NOMO-1 (cell line): ENCODE measurements at regions not wholly inside any gene's neighbourhood (a gene's known extent, or its start where the extent isn't known, plus 50 kb on each side); places are given as distances from the start of the nearest gene placed in this dataset.

ENCODE experiments used
- DNase-seq, 2 experiments: peaks; one replicate each; lab custom pipeline; 2025; ENCODE audit not compliant: unreplicated experiment in 2 of 2; lab: John Stamatoyannopoulos, UW

GRCh38 chr17:5854871-5855554, 215.2 kb upstream of the WSCD1 start:
- no peak for DNase-seq

DNA sequence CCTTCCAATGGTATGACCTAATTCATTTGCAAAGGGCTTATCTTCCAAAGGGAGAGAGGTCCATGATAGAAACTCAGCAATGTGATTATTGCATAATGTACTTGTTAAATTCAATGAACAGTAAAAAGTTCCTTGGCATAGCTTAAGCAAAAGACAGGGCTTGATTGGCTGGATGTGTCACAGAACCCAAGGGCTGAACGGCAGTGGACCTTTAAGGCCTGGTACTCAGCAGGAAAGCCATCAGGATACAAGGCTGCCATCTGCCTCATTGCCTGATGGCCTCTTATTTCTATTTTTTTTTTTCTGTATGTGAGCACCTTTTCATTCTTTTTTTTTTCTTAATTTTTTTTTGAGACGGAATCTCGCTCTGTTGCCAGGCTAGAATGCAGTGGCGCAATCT, 208.9 kb upstream of the WSCD1 start:
- DNase-seq, result no peak

DNA sequence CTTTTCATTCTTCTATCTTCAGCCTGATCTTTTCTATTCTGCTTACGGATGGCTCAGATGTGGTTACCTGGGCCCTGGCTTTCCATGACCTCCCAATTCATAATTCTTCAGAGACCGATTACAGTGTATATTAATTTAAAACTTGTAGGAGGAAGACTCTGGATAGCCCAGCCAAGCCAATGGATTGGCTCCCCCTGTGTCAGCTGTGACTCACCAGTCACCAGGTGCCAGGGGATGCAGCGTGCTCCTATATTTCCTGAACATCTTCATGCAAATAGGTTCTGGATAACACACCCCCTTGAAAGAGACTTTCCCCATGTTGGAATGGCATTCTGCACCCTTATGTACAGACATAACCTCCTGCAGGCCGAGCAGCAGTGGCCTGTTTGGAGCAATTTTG, 208.3 kb upstream of the WSCD1 start:
- no peak for DNase-seq

DNA sequence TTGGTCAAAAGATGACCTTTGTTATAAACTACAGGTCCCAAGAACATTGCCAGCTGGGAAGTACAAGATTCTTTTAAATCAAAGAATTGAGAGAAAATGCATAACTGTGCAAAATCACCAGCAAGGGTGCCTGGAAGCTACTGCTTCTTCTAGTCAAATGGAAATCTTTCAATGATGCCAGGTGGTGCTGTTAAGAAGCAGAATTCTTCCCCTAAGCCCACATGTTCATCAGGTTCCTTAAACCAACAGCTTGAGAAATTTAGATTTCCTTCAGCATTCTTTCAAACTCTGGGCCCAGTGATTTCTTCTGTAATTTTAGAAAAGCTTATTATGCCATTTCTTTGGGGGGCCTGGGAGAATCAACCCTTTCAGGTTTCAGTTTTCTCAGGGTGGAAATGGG, 207.8 kb upstream of the WSCD1 start:
- DNase-seq, result no peak

DNA sequence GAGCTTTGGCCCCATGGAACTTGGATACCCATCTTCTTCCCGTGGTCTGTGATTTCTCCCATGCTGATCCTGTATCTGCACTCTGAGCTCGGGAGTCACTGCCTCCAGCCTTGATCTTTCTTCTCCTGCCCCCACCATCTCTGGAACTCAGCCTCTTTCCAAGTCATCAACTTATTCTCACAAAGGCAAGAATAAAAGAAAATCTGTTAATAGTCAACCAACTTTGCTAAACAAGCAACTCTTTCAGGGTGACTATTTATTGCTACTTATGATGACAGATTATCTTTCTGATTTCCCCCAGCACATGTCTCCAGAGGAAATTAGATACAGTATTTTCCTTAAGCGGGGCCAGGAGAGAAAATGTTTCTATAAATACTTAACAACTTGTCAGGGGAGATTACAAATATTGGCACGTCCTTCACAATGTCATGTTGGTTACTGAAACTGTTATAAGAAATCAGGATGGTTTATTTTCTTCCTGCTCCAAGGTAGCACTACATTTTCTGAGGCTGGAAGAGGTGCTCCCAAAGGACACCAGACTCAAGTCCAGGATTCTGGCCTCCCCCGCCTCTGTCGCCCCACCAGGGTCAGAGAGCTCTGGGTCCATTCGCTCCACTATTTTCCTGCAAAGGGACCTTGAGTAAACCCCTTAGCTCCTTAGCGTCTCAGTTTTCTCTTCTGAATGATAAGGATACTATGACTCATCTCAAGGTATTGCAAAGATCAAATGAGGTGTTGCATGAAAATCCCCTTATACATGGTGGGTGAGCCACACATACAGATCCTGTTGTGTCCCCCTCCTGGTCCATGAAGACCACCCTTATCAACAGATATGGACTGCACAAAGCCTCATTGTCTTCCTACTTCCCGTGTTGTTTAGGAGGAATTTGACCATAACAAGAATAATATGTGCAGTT, 205.2 kb upstream of the WSCD1 start:
- no peak for DNase-seq

DNA sequence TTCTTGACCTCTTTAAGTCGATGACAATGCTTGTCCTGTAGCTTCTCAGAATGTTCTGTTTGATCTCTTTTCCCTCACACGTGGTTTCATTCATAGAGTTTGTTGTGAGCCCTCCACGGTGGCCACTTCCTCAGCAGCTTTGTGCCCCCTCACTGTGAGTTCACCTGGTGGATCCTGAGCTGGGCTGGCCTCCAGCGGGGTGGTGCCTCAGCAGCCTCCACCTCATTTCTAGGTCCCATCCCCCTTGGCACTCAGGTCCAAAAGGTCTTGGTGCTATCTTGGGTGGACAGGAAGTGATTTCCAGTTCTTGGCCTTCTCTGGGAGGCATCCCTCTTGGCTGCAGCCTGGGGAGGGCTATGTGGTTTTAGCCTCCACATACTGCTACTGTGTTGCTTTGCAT, 203.2 kb upstream of the WSCD1 start:
- no peak for DNase-seq

DNA sequence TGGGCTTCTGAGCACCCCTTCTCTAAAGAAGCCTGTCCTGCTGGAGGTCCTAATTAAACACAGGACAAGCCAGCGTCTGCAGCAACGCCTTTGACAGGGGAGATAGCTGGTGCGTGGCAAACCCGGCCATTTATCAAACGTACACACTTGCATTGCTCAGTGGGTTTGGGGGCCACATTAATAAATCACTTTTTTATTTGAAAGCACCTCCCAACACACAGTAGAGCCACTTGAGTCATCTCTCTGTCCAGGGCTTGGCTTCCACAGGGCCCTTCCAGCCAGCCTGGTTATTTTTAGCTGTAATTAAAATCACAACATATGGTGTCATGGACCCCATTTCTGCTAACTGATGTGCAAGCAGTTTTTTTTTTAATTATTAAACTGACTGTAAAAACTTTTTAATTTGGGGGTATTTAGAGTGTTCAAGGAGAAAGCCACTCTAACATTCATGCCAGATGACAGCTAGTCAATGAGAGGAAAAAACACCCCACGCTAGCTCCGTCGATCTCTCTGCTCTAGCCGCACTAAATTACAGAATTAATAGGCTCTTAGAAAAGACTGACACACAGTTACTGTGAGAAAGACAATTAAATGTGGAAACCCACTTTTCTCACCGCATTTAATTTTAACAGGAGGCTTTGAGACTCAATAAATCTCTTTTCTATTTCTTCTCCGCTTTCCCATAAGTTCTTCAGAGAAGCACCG, 201.0 kb upstream of the WSCD1 start:
- DNase-seq, result no peak

- DNase-seq, result no peak
Measured at GRCh38 chr17:5870231-5870953, 199.8 kb upstream of the WSCD1 start.

- no peak for DNase-seq
Measured at GRCh38 chr17:5871666-5872065, 198.5 kb upstream of the WSCD1 start.

DNA sequence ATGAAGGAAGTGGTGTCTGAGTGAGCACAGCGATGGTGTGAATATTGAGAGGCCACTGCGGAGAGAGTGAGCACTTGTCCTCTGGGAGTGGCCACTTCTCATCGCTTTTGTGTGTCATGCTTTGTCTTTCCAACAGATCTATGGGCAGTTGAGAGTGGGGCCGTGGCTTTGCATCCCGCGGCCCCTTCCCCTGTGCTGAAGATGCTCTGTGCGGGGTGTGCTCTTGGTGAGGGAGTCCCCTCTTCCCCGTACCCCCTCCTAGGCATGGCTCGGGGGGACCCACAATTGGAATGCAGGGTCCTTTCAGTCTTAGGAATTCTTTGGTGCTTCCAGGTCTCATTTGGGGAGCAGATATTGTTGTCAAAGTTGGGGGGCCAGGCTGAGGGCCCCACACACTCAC, 197.3 kb upstream of the WSCD1 start:
- no peak for DNase-seq

- no peak for DNase-seq
Measured at GRCh38 chr17:5873781-5874180, 196.4 kb upstream of the WSCD1 start.

- DNase-seq, result no peak
Measured at GRCh38 chr17:5874486-5874885, 195.7 kb upstream of the WSCD1 start.

GRCh38 chr17:5877366-5877765, 192.8 kb upstream of the WSCD1 start:
- no peak for DNase-seq

GRCh38 chr17:5877948-5878347, 192.2 kb upstream of the WSCD1 start:
- DNase-seq, result no peak

- no peak for DNase-seq
Measured at GRCh38 chr17:5881849-5882248, 188.3 kb upstream of the WSCD1 start.

GRCh38 chr17:5883775-5884665, 186.2 kb upstream of the WSCD1 start:
- no peak for DNase-seq

DNA sequence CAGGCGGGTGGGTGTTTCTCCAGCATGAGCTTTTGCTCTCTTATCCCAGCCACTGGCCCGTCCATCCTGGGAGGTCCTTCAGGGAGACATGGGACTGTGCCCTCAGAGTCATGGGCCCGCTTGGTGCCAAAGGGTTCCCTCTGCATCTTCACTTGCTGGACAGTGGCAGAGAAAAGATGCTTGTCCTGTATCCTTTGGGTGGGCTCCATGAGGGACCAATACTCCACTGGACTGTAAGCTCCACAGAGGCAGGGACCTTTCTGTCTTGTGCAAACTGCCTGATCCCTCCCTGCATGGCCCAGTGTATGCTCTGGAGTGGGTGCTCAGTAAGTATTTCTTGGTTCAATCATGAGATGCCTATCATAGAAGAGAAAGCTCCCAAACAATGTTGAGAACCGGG, 184.8 kb upstream of the WSCD1 start:
- no peak for DNase-seq

- DNase-seq, result no peak
Measured at GRCh38 chr17:5888811-5889210, 181.4 kb upstream of the WSCD1 start.

- no peak for DNase-seq
Measured at GRCh38 chr17:5892921-5893675, 177.1 kb upstream of the WSCD1 start.
